ENCODE measurements at regions not wholly inside any gene's neighbourhood (a gene's known extent, or its start where the extent isn't known, plus 50 kb on each side); places are given as distances from the start of the nearest gene placed in this dataset.
"Not testable (repeated sequence)": the region's sequence is repeated elsewhere in the genome, so short reads cannot be mapped to it uniquely, and the experiment has no call there.

GRCh38 chr12:91643763-91644162 is 461.1 kb upstream of the DCN start:
- DNase-seq, result no peak

- DNase-seq, result no peak
Measured at GRCh38 chr12:91640021-91640420, 457.4 kb upstream of the DCN start.

DNA sequence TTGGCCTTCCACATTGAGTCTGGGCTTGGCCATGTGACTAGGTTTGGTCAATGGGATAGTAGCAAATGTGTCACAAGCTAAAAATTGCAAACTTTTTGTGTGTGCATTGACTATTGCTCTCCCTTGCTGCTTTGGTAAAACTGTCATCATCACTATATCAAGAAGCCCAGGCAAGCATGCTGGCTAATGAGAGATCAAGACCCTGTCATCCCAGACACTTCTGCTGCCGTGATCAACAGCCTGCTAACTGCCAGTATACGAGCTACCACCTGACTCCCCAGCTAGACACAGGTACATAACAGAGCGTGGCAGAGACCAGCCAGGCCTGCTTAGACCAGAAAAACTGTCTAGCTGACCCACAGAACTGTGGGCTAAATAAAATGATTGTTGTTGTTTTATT is 456.7 kb upstream of the DCN start:
- DNase-seq, result no peak

DNA sequence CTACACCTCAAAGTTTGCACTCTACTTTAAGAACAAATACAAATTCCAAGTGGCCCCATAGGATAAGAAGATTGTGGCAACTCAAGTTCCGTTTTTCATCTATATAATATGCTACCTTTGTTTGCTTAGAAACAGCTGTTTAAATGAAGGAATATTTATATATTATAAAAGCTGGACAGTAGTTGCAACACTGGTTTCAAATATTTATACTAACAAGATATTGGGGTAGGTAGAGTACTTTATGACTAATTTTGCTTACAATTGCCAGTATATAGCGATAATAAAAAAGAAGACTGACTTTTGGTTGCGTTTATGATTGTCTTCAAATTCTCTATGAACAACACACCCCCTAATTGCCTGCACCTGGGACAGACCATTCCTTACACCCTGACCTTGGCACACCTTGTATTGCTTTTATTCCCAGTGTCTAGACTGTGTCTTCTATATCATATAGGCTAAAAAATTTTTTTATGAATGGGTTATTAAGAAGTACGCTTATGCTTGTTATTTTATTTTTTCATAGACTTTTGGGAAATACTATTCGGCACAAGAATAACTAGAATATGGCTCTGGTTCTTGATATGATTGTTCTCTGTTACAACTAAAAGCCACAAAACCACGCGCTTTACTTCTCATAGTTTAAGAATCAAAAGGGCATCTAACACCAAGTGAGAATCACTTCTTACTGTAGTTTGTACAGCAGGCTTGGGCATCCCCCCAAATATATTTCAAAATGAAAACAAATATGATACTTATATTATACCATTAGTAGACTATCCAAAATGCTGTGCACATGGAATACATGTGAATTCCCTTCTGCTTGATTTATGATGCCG is 455.4 kb upstream of the DCN start:
- DNase-seq, result no peak

GRCh38 chr12:91636721-91637120 is 454.1 kb upstream of the DCN start:
- DNase-seq, result no peak

DNA sequence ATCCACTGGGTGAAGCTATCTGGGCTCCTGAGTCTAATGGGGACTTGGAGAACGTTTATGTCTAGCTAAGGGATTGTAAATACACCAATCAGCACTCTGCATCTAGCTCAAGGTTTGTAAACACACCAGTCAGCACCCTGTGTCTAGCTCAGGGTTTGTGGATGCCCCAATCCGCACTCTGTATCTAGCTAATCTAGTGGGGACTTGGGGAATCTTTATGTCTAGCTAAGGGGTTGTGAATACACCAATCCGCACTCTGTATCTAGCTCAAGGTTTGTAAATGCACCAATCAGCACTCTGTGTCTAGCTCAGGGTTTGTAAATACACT is 451.7 kb upstream of the DCN start:
- not testable (repeated sequence) for DNase-seq

DNA sequence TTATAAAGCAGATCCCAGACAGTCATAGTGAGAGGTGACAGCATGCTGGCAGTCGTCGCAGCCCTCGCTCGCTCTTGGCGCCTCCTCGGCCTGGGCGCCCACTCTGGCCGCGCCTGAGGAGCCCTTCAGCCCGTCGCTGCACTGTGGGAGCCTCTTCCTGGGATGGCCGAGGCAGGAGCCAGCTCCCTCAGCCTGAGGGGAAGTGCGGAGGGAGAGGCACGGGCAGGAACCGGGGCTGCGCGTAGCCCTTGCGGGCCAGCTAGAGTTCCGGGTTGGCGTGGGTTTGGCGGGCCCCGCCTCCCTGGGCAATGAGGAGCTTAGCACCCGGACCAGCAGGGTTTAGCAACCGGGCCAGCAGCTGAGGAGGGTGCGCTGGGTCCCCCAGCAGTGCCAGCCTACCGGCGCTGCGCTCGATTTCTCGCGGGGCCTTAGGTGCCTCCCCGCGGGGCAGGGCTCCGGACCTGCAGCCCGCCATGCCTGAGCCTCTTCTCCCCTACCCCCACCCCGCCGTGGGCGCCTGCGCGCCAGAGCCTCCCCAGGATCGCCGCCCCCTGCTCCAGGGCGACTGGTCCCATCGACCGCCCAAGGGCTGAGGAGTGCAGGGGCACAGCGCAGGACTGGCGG is 451.2 kb upstream of the DCN start:
- no peak for DNase-seq

GRCh38 chr12:91633206-91633605 is 450.6 kb upstream of the DCN start:
- no peak for DNase-seq

DNA sequence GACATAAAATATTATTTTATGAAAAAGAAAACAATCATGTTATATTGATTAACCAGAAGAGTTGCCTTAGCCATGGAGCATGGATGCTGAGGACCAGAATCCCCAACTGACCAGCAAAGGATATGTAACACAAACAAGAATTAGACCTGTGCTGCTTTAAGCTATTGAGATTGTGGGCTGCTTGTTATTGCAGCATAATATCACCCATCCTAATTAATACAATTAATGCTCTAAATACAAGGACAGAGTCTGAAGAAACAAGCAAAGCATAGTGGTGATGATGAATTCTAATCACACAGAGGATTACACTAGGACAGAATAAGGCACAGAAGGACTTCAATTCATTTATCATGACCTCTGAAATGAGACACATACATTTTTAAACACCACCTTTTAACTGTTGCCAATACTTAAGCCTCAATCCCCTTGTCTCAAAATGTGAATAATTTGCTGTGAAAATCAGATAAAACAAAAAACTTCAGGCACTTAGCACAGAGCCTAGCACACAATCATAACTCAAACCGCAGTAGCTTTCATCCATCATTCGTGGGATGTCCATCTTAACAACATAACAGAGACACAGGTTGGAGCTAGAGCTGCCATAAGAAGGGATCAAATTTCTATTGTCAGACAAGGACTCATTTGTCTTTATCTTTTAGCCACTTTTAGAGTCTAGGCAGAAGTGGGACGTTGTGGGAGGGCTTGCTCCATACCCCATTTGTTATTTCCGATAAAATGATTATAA is 449.6 kb upstream of the DCN start:
- DNase-seq, result no peak

DNA sequence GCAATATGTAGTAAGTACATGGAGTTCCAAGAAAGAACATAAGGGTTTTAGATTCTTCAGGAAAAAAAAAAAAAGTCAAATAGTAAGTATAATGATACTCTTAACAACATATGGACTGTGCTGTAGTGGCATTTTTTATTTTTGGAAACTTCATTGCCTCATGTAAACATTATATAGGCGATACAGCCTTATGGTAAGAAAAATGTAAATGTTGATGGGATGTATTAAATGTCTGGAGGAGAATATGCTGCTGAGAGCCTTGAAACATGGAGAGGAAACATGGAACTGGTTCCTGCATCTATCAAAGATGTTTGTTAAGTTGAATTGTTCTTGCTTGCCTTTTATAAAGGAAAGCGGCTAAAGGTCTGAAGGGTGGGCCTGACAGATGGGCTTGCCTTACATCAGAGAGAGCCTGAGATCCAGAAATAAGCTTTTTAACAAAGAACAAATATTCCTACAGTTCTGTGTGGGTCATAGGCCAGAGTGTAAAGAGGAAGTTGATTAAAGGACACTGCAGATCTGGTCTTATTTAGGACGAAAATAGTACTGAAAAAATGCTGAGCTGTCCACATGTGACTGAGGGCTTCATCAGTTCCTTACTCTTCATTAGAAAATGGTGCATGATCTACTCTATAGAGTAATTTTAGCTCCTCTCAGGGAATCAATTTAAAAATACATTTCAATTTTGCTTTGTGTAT is 448.1 kb upstream of the DCN start:
- DNase-seq, result no peak

- DNase-seq, result no peak
Measured at GRCh38 chr12:91630083-91630482, 447.5 kb upstream of the DCN start.

DNA sequence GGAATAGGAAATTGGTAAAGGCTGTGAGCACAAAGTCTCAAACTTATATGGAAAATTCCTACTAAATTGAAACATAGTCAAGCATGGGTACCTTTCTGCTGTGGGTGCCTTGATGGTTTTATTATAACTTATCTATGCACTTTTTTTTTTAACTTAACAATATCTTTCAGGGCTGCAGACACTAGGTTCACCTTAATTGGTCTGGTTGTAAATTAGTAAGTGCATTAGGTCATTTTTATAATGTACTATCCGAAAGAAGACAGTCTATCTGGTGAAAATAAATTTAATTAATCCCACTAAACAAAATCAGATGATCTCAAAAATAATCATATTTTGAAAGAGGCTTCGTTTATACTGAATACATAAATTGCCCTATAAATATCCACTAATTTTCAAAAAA is 446.8 kb upstream of the DCN start:
- no peak for DNase-seq

GRCh38 chr12:91628656-91629055 is 446.0 kb upstream of the DCN start:
- no peak for DNase-seq

DNA sequence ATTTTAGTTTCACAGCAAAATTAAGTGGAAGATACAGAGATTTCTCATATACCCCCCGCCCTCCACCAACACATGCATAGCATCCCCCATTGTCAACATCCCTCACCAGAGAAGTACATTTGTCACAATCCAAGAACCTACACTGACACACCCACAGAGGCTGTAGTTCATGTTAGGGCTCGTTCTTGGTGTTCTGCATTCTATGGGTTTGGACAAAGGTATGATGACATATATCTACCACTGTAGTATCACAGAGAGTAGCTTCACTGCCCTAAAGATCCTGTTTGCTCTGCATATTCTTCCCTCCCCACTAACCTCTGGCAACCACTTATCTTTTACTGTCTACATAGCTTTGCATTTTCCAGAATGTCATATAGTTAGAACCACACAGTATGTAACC is 444.6 kb upstream of the DCN start:
- no peak for DNase-seq

DNA sequence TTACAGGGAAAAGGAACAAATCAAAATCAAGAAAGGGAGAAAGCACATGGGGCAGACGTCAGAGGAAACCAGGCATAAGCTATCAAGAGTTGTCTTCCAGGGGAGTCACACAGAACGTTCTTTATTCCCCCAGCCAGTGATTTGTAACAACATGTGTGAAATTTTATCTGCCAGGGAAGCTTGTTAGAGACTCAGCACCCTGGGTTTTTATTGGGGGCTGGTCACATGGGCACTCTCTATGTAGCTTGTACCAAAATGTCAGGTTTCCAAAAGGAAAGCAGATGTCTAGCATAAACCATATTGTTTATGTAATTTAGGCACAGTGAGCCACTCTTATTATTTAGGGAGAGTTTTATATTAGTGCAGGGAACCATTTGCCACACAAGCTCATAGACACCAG is 440.4 kb upstream of the DCN start:
- DNase-seq, result no peak

DNA sequence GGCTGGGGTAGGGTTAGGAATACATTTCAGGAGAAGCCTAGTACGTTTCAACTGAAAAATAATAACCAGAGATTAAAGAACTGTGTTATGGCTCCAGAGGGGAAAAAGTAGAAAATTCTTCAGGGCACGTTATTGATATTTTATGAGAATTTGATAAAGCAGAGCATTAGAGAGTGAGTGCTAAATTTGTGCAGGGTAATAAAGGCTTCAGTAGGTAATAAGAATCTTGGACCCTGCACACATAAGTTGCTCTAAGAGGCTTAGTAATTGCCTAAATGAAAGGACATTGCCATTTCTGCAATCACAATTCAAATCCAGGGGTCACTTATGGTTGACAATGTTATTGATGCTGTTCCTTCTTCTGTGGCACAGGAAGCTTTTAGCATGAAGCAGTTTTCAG is 439.4 kb upstream of the DCN start:
- no peak for DNase-seq

- DNase-seq, result no peak
Measured at GRCh38 chr12:91620992-91621391, 438.4 kb upstream of the DCN start.

DNA sequence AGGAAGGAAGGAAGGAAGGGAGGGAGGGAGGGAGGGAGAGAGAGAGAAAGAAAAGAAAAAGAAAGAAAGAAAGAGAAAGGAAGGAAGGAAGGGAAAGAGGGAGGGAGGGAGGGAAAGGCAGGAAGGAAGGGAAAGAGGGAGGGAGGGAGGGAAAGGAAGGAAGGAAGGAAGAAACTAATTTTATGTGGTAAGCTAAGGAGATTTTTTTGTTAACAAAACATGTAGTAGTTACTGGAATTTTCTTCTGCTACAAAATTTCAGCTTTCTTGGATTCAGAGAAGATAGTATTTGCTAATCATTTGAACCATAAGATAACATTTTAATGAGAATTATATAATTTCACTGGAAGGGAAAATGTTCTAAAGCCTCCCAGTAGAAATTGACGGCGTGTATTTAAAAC is 437.8 kb upstream of the DCN start:
- DNase-seq, result no peak

- DNase-seq, result no peak
Measured at GRCh38 chr12:91618281-91618680, 435.7 kb upstream of the DCN start.

- no peak for DNase-seq
Measured at GRCh38 chr12:91617818-91618217, 435.2 kb upstream of the DCN start.

DNA sequence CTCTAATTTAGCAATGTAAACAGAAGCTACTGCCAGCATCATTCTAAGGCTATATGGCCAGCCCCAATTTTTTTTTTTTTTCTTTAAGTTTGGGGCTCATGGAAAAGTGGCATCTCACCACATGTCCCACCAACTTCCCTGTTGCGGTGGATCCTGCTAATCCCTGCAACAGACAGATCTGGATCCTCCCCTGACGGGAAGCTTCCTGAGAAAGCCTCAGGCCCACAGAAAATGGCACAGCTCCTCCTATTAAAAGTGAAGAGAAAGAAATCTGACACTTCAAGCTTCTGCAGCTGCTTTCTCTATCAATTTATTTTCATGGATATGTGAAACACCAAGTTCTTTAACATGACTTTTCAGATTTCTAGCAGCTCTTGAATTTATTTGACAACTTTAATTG is 433.8 kb upstream of the DCN start:
- no peak for DNase-seq

GRCh38 chr12:91613223-91613779 is 430.7 kb upstream of the DCN start:
- DNase-seq, result no peak

DNA sequence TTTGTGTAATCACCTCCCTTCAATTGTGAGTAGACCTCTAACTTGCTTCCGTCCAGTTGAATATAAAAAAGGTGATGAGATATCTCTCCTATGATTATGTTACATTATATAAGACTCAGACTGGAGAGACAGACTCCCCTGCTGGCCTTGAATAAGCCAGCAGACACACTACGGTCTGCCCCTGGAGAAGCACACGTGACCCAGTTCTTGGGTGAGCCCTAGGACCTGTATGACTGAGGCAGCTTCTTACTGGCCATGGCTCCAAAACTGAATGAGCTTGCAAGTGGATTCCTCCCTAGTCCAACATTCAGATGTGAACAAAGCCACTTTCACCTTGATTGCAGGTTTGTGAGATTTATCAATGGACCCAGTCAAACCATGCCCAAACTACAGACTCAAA is 427.9 kb upstream of the DCN start:
- no peak for DNase-seq

Measured in Kasumi-1 (cell line).